ENCODE measurements at regions not wholly inside any gene's neighbourhood (a gene's known extent, or its start where the extent isn't known, plus 50 kb on each side); places are given as distances from the start of the nearest gene placed in this dataset.

DNA sequence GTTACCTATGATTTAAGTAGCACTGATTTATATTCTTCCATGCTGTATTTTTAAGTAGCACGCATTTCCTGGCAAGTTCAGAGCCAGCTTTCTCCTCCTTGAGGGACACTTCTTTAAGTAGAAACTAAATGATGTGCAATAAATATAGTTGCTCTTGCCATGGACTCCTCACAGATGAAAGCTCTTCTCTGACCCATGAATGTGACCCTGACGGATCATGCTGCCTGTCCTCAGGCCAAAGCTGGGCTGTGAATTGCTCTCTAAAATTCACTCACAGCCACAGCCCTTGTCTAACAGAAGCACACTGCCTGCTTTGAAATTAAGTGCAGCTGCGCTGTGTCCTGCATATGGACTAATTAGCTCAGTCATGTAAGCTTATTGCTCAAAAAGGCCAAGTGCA is 438.8 kb downstream of the PMP22 start:
- no peak for DNase-seq (ENCODE audit: low read depth in 2 of 2)

DNA sequence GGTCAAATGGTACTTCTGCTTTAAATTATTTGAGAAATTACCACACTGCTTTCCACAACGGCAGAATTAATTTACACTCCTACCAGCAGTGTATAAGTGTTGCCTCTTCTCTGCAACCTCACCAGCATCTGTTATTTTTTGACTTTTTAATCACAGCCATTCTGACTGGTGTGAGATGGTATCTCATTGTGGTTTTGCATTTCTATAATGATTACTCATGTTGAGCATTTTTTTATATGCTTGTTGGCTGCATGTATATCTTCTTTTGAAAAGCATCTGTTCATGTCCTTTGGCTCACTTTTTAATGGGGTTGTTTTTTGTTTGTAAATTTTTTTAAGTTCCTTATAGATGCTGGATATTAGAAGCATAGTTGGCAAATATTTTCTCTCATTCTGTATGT is 446.7 kb downstream of the PMP22 start:
- no peak for DNase-seq (ENCODE audit: low read depth in 2 of 2)

DNA sequence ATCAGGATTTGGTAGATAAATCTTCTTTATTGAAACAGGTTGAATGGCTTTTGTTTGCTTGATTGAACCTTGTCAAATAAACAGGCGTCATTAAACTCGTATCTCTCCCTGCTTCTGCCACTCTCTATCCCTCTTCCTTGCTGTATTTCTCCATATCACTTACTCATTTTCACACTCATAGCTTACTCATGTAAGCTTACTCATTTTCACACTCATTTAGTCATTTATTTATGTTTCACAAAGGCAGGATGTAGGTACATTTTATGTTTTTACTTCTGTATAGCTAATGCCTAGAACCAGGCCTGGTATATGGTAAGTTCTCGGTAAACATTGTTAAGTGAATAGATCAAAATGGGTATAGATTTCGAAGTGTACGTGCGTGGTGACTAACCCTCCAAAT is 450.0 kb downstream of the PMP22 start:
- no peak for DNase-seq (ENCODE audit: low read depth in 2 of 2)

DNA sequence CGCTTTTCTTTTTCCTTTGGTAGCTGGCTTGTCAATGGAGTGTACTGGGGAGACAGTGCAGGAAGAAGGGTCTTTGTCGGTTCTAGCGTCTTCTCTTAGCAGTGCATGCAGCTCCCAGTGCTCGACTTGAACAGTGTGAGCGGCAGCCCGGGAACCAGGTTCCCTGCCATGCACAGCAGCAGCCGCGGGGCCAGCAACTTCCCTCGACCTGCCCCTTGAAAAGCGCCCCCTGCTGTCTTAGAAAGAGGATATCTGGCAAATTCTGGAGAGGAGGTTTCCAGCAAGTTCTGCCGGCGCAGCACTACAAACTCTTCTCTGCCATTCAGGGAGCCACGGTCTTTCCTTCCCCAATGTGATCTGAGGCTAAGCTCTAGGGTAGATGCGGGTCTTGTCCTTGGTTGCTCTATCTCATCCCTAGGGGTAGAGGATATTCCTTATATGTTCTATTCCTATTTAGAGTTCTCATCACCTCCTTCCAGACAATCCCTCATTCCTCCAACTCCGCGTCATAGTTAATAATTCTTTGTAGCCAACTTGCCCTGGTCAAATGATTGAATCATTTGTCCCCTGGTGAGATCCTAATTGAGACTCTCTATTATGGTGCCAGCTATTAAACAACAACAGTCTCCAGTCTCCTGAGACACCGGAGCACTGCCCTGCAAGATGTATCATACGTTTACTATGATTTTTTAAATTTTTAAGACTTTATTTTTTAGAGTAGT is 451.3 kb downstream of the PMP22 start:
- DNase-seq (ENCODE audit: low read depth in 2 of 2) = no peak

DNA sequence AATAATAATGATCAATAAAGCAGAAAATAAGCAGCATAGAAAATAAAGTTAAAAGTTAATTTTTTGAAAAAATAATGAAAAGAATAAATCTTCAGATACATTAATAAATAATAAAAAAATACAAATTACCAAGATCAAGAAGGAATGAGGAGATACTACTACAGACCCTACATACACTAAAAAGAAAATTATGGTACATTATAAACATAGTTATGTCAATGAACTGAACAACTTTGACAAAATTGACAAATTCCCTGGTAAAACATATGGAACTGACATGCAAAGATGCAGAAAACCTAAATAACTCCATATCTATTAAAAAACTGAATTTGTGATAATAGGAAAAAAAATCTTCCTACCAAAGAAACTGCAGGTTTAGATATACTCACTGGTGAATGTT is 456.7 kb downstream of the PMP22 start:
- no peak for DNase-seq (ENCODE audit: low read depth in 2 of 2)

DNA sequence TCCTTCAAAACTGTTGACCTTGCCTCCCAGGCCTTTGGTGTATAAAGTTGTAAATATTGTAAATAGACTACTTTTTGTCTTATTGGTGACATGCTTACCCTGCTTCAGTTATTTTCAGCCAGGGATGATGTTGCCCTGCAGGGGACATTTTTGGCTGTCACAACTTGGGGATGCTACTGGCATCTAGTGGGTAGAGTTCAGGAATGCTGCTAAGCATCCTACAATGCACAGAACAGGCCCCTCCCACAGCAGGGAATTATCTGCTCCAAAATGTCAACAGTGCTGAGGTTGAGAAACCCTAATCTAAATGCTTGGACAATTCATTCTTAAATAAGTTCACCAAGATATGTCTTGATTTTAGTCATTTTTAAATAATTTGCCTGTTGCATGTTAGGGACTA is 459.8 kb downstream of the PMP22 start:
- DNase-seq (ENCODE audit: low read depth in 2 of 2) = no peak

DNA sequence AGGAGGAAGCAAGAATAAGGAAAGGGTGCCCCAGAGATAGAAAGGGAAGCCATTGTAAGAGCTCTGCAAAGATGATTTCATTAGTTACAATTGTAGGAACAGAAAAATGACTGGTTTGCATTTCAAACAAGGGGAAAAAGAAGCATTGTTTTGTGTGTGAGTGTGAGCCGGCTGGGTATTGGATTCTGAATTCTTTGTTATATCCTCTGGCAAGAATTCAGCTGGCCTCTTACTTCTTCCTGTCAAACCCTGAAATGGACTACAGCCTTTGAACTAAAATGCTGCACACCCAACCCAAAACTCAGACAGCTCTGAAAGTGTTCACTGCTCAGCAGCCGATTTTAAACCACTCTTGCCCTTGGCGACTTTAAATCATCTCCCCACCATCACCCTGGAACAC is 461.3 kb downstream of the PMP22 start:
- no peak for DNase-seq (ENCODE audit: low read depth in 2 of 2)

DNA sequence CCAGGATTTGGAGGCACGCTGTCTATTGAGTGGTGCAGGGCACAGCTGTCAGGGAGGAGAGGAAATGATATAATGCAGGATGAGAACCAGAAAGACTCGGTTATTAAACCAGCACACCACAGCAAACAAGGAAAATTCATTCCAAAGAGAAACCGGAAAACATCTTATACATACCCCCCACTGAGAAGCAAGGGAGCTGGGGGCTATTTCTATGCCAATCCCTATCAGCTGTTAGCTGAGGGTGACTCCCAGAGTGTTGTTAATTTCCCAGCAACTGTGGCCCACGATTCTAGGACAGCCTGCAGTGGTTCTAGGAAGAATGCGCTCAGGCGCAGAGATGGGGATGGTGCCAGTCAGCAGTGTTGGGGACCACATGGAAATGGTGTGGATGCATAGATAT is 467.3 kb downstream of the PMP22 start:
- DNase-seq (ENCODE audit: low read depth in 2 of 2) = no peak

DNA sequence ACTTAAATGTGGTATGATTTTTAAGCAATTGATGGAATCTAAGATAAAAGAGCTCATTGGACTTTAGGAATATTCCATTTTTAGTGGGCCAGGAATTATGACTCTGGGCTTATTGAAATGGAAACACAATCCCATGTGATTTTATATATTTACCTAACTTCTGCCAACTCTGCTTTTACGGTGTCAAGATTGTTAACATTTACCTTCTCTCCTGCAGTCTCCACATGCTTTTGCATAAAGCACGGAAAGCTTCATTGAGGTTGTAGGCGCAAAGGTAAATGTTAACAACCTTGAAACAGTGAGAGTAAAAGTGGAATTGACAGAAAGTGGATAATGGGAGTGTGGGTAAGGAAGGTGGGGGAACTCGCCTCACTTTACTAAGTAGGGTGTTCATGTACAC is 468.1 kb downstream of the PMP22 start:
- DNase-seq (ENCODE audit: low read depth in 2 of 2) = no peak

DNA sequence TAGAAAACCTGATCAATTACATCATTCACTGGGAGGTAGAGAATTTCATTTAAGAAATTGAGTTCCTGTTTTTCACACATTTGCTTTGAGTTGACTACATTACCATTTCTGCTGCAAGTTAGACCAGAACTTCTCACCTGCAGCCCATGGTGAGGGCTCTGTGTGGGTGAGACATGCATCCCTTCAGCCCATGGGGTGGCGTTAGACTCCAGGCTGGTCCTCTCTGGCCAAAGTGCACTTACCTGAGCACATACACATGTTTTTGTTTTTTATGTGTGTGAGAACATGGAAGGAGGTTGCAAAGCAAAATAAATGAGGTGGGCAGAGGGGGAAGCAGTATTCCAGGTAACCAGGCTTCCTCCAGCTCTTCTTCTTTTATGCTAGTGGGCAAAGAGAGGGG is 470.2 kb downstream of the PMP22 start:
- DNase-seq (ENCODE audit: low read depth in 2 of 2) = no peak

DNA sequence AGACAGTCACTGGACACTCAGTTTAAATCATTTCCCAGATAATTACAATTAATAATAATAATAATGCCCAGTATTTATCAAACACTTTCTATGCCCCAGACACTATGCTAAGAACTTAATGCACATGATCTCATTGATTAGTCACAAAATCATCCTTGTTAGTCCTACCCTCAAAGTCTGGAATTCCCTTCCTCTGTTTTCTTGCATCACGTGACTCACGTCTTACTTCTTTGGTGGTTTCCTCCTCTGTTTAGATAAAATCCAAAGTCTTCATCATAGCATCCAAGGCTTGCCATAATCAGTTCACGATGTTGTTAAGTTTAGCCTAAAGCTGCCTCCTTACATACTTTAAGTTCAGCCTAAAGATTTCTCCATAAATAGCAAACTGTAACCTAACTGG is 471.9 kb downstream of the PMP22 start:
- DNase-seq (ENCODE audit: low read depth in 2 of 2) = no peak

DNA sequence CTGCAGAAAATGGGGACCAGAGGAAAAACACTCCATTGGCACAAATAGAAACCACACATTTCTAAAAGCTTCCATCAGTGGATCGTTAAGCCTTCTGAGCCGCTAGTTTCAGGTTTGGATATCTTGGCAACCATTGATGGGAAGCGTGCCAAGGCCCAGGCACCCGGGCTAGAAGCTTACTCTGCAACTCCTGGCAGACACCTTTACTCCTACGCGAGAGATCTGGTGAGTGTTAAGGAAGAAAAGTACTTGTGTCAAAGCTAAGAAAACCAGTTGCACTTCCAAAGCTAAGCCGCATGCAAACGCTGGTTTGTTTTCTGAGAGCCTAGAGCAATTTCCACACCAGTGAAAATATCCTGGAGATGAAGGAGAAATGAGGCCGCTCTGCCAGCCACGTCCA is 472.4 kb downstream of the PMP22 start:
- DNase-seq (ENCODE audit: low read depth in 2 of 2) = no peak

DNA sequence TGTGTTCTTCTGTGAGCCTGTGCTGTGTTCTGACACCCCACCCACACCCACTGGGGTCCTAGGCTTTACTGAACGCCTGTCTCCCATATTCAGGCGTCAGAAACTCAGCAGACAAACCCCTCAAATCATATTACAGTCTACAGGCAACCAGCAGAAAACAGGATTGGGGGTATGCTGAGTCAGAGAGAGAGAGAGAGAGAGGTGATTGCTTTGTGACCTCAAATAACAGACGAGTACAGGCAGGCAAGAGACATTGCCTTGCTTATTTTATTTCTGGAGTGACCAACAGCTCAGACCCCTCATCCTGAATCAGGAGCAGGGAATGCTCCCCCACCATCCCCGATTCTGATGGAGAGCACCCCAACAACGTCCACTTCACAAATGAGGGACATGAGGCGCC is 473.9 kb downstream of the PMP22 start:
- no peak for DNase-seq (ENCODE audit: low read depth in 2 of 2)

DNA sequence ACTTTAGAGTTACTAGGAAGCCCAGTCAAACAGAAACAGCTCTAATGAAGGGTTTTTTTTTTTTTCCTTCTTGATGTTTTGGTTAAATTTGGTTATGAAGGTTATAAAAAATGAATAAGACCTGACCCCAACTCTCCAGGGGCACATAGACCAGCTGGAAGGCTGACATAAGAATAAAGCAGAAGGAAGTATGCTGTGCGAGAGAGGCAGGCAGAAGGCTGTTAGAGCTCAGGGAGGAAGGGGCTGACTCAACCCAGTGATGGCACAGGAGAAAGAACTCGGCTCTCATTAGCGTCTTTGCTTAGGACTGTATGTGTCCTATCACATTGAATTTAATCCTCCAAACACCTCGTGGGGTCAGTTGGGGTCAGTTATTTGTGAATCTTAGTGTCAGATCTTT is 474.6 kb downstream of the PMP22 start:
- no peak for DNase-seq (ENCODE audit: low read depth in 2 of 2)

DNA sequence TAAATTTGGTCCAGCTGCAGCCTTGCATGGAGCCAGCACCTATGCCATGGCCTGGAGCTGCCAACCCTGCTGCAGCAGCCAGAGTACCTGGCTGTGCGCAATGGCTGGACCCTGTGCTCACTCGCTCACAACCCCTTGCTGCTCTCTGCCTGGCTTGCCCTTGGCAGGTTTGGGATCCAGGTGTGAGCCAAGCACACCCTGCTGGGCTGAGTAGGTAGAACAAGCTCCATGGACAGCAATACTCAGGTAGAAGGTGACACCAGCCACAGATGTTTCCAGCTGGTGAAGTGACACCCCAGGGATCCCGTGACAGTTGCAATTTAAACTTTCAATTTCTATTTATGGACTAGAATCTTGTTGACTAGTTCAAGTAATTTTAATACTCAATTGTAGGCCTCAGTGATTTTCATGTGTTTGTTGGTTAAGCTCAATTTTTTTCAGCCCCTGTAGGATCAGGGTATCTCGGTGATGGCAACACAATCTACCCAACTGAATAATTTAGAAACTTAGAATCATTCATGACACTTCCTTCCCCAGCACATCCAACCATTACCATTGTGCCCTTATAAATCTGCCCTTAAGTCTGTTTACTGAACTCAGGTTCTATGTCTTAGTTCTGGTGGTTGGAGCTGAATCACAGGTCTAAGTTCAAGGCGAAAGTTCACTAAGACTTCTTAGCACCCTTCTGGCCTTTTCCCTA is 480.0 kb downstream of the PMP22 start:
- no peak for DNase-seq (ENCODE audit: low read depth in 2 of 2)

DNA sequence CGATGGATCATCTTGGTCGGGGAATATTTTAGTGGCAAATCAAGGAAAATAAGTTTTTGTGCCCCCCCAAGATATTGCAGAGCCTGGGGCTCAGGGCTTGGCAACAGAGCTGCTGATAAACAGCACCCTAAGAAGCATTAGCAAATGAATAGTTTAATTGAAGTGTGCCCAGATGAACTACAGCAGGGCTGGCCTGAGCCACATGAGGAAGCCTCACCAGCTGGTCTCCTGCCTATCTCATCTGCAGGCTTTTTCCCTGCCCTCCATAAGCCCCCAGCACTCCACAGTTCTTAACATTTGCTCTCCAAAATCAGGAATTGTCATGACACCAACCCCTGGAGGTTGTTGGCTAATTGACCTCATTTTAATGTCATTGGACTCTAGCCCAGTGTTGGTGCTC is 480.2 kb downstream of the HS3ST3B1 start:
- no peak for DNase-seq (ENCODE audit: low read depth in 2 of 2)

DNA sequence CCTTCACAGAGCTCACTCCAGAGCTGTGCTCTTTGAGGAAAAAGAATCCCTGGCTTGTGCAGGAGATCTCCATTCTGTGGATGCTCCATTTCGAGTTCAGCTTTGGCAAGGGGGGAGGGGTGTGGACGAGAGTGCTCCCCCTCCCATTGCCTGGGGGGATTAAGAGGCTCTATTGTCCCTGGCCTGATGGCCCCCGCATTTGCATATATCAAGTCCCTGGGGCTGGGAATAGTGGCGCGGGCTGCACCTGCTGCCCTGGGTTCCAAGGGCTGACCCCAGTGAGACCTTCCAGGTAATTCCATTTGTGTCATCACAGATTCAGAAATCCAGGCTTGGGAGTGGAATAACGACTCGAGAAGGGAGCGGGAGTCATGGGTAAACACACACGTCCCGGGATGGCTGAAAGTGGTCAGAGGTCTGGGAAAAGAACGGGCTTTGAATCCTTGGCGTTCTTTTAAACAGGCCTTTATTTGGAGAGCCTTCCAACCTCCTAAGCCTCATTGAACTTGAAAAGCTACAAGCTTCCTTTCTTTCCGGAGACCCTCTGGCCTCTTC is 479.3 kb downstream of the HS3ST3B1 start:
- no peak for DNase-seq (ENCODE audit: low read depth in 2 of 2)

DNA sequence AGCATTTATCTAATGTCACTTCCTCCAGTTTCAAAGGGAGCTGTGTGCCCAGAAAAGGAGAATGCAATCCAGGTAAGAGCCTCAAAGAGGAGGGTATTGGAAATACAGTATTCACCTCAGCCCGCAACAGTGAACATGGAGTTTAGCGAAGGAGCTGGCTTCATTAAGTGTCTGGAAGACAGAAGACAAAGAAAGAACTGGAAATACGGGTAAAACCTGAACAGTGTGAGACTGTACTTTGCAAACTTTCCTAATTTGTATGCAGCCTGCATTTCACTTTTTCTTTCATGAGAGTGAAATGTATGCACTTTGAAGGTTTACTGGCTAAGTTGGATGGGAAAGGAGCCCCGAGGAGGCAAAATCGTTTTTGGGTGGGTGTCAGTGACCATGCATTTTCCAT is 478.4 kb downstream of the HS3ST3B1 start:
- no peak for DNase-seq (ENCODE audit: low read depth in 2 of 2)

DNA sequence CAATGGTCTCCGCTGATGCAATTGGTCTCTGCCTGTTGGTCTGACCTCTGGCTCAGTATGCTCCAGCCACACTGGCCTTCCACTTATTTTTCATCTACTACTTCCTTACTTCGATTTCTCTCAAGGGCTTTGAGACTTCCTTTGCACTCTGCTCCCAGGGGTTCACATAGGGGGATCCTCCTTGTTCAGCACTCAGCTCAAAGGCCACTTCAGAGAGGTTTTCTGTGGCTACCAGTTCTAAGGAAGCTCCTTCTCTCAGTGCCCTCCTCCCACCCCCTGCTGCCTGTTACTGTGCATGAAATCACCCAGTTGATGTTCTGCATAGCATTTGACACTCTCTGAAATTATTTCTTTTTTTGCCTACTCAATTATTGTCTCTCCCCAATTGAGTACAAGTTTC is 476.4 kb downstream of the HS3ST3B1 start:
- no peak for DNase-seq (ENCODE audit: low read depth in 2 of 2)

DNA sequence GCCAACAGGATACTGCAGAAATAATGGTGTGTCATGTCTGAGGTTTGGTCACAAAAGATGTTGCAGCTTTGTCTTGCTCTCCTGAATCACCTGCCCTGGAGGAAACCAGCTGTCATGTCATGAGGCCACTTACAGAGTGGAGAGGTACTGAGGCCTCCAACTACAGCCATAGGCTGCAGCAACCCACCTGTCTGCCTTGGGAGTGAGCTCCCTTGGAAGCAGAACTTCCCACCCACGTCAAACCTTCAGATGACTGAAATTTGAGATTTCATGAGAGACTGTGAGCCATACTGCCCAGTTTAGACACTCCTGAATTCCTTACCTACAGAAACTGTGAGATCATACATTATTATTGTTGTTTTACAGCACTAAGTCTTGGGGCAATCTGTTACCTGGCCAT is 475.9 kb downstream of the HS3ST3B1 start:
- no peak for DNase-seq (ENCODE audit: low read depth in 2 of 2)

DNA sequence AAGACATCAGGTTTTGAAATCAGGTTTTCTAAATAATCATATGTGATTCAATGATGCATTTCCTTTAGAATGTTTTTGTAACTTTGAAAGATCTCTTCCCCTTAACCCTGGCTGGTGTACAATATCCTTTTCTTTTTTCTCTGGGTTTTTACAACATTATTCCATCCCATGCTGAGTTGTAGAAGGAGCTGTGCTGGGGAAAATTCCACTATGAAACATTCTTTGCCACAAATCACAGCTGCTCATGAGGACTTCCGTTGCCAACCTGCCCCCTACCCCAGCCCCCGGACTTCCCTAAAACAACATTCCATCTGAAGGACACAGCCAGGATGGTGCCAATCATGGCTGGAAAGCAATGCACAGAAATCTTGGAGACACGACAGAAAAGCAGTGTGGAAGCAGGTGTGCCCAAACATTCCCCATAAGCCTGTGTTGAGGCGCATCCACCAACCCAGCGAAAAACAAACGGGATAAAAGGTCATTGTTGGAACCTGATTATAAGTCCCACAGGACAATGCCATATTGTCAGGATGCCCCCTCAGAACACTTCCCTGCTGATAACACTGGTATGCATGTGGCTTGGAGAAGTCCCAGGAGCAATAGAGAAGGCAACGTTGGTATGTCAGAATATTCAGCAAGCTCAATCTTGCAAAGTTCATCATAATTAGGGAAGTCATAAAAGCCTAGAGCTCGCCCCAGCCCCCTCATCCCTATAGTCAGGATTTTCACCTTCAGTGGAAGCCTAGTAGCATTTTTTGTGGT is 475.0 kb downstream of the HS3ST3B1 start:
- DNase-seq (ENCODE audit: low read depth in 2 of 2) = no peak

DNA sequence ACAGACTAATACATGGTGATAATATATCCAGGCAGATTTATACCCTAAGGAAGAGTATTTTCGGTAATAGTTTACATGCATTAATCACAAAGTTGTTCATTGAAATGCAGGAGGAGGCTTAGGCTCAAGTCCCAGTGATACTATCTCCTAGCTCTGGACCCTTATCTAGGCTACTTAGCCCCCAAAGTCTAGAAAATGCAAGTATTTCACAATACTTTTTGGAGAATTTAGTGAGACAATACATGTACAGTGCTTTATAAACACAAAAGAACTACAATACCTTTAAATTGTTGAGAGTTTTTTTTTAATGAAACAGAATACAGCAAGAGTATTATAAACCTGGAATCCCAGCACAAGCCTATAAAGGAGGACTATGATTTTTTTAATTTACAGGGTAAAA is 473.9 kb downstream of the HS3ST3B1 start:
- DNase-seq (ENCODE audit: low read depth in 2 of 2) = no peak

DNA sequence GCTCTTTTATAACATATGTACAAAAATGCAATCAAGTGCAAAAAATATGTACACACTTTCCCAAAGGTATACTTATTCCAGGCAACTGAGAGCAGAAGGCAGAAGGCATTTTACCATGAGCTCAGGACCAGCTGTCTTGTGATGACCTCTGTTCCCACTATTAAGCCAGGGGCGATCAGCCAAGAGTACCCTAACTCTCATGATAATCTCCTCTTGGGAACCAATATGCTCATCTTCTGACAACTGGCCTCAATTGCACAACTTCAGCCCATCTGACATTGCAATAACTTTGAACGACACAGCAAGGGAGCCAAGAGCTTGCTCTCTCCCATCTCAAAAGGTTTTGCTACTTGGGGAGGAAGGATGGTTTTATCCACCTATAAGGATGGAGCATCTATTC is 471.9 kb downstream of the HS3ST3B1 start:
- DNase-seq (ENCODE audit: low read depth in 2 of 2) = no peak
